ENCODE measurements at regions not wholly inside any gene's neighbourhood (a gene's known extent, or its start where the extent isn't known, plus 50 kb on each side); places are given as distances from the start of the nearest gene placed in this dataset.
"Not testable (repeated sequence)": the region's sequence is repeated elsewhere in the genome, so short reads cannot be mapped to it uniquely, and the experiment has no call there.

- Histone ChIP-seq H3K36me3 (ENCODE audit: insufficient read depth) (no peaks in the 10 kb centered on the region), H3K4me3 (ENCODE audit: low read depth, low read length) (no peak overlapping the region), H3K4me1 (ENCODE audit: insufficient read depth) (no peaks in the 10 kb centered on the region), H3K27ac (ENCODE audit: low read depth) (no peak overlapping the region)
- 74% methylated on average over 4 of the region's 4 CpGs for WGBS
- DNase-seq (ENCODE audit: extremely low spot score) = no peak
These were observed 378.9 kb downstream of the CAAP1 start for GRCh38 chr9:26513730-26514129.

DNA sequence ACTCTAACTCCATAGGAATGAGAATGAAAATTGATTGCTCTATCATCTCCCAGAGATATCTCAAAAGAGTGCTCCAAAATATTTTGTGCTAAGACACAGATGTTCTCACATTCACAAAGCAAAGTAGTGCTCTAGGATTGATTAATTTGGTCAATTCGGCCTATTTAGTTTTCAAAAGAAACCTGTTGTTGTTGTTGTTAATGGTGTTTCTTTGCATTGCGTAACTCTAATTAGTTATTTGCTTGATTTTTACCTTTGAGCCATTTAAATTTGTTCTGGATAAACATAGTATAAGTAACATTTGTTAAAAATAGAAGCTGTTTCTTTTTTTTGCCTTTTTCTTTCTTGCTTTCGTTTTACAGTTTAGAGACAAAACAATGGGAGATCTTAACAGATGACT lies 382.5 kb downstream of the CAAP1 start:
- no peak overlapping the region for H3K4me3 ChIP-seq (ENCODE audit: low read depth, low read length)
- no peaks in the 10 kb centered on the region for H3K36me3 ChIP-seq (ENCODE audit: insufficient read depth)
- no peak overlapping the region for H3K27ac ChIP-seq (ENCODE audit: low read depth)
- WGBS = 89% methylated on average over 3 of the region's 3 CpGs
- H3K4me1 ChIP-seq (ENCODE audit: insufficient read depth) = no peaks in the 10 kb centered on the region
- DNase-seq (ENCODE audit: extremely low spot score) = no peak

- 94% methylated on average over 3 of the region's 3 CpGs for WGBS
These were observed 383.7 kb downstream of the CAAP1 start for GRCh38 chr9:26508897-26509296.

GRCh38 chr9:26504057-26504456 lies 388.5 kb downstream of the CAAP1 start:
- Histone ChIP-seq H3K4me3 (ENCODE audit: low read depth, low read length) (no peak overlapping the region), H3K36me3 (ENCODE audit: insufficient read depth) (no peaks in the 10 kb centered on the region), H3K27ac (ENCODE audit: low read depth) (no peak overlapping the region), H3K4me1 (ENCODE audit: insufficient read depth) (no peaks in the 10 kb centered on the region)
- WGBS = 19% methylated on average over 2 of the region's 2 CpGs
- no peak for DNase-seq (ENCODE audit: extremely low spot score)

More at GRCh38 chr9:26508897-26509296, 383.7 kb downstream of the CAAP1 start:
- no peak for DNase-seq (ENCODE audit: extremely low spot score)
- H3K4me1 ChIP-seq (ENCODE audit: insufficient read depth) = no peaks in the 10 kb centered on the region
- no peaks in the 10 kb centered on the region for H3K36me3 ChIP-seq (ENCODE audit: insufficient read depth)
- no peak overlapping the region for H3K27ac ChIP-seq (ENCODE audit: low read depth)
- no peak overlapping the region for H3K4me3 ChIP-seq (ENCODE audit: low read depth, low read length)

- WGBS = 56% methylated on average over 3 of the region's 3 CpGs
- DNase-seq (ENCODE audit: extremely low spot score) = no peak
- no peak overlapping the region for H3K4me3 ChIP-seq (ENCODE audit: low read depth, low read length)
- no peak overlapping the region for H3K27ac ChIP-seq (ENCODE audit: low read depth)
- no peaks in the 10 kb centered on the region for H3K36me3 ChIP-seq (ENCODE audit: insufficient read depth)
- no peaks in the 10 kb centered on the region for H3K4me1 ChIP-seq (ENCODE audit: insufficient read depth)
These were observed 390.3 kb downstream of the CAAP1 start for GRCh38 chr9:26502311-26502710.

DNA sequence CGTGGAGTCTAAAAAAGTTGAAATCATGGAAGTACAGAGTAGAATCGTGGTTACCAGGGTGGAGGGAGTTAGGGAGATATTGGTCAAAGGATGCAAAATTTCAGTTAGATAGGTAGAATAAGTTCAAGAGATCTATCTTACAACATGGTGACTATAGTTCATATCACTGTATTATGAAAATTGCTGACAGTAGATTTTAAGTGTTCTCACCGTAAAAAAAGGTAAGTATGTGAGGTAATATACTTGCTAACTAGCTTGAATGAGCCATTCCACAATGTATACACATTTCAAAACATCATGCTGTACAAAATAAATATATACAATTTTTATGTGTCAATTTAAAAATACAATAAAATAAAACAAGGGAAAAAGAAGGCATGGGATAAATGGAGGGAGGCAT lies 392.1 kb downstream of the CAAP1 start:
- H3K27ac ChIP-seq (ENCODE audit: low read depth) = no peak overlapping the region
- H3K4me1 ChIP-seq (ENCODE audit: insufficient read depth) = no peaks in the 10 kb centered on the region
- DNase-seq (ENCODE audit: extremely low spot score) = no peak
- no peaks in the 10 kb centered on the region for H3K36me3 ChIP-seq (ENCODE audit: insufficient read depth)
- no peak overlapping the region for H3K4me3 ChIP-seq (ENCODE audit: low read depth, low read length)
- WGBS = 50% methylated on average over 3 of the region's 3 CpGs

DNA sequence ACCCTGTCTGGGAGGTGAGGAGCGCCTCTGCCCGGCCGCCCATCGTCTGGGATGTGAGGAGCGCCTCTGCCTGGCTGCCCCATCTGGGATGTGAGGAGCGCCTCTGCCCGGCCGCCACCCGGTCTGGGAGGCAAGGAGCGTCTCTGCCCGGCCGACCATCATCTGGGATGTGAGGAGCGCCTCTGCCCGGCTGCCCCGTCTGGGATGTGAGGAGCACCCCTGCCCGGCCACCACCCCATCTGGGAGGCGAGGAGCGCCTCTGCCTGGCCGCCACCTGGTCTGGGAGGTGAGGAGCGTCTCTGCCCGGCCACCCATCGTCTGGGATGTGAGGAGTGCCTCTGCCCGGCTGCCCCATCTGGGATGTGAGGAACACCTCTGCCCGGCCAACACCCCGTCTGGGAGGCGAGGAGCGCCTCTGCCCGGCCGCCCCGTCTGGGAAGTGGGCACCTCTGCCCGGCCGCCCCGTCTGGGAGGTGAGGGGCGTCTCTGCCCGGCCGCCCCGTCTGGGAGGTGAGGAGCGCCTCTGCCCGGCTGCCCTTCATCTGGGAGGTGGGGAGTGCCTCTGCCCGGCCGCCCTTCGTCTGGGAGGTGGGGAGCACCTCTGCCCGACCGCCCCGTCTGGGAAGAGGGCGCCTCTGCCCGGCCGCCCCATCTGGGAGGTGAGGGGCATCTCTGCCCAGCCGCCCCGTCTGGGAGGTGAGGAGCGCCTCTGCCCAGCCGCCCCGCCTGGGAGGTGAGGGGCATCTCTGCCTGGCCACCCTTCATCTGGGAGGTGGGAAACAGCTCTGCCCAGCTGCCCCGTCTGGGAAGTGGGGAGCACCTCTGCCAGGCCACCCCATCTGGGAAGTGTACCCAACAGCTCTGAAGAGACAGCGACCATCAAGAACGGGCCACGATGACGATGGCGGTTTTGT lies 399.7 kb downstream of the CAAP1 start:
- not testable (repeated sequence) for DNase-seq (ENCODE audit: extremely low spot score); H3K36me3 ChIP-seq (ENCODE audit: insufficient read depth); H3K4me3 ChIP-seq (ENCODE audit: low read depth, low read length); H3K27ac ChIP-seq (ENCODE audit: low read depth); H3K4me1 ChIP-seq (ENCODE audit: insufficient read depth)
- WGBS = 94% methylated on average over 59 of the region's 59 CpGs

GRCh38 chr9:26491922-26492607 lies 400.5 kb downstream of the CAAP1 start:
- not testable (repeated sequence) for H3K4me1 ChIP-seq (ENCODE audit: insufficient read depth); H3K27ac ChIP-seq (ENCODE audit: low read depth); H3K4me3 ChIP-seq (ENCODE audit: low read depth, low read length); DNase-seq (ENCODE audit: extremely low spot score); H3K36me3 ChIP-seq (ENCODE audit: insufficient read depth)
- 94% methylated on average over 35 of the region's 35 CpGs for WGBS

DNA sequence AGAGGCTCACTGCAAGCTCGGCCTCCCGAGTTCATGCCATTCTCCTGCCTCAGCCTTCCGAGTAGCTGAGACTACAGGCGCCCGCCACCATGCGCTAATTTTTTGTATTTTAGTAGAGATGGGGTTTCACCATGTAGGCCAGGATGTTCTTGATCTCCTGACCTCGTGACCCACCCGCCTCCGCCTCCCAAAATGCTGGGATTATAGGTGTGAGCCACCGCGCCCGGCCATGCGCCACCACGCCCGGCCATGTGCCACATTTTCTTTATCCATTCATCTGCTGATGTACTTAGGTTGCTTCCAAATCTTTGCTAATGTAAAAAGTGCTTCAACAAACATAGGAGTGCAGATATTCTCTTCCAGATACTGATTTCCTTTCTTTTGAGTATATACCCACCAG lies 408.6 kb downstream of the CAAP1 start:
- H3K36me3 ChIP-seq (ENCODE audit: insufficient read depth) = no peaks in the 10 kb centered on the region
- DNase-seq (ENCODE audit: extremely low spot score) = no peak
- H3K27ac ChIP-seq (ENCODE audit: low read depth) = no peak overlapping the region
- H3K4me1 ChIP-seq (ENCODE audit: insufficient read depth) = no peaks in the 10 kb centered on the region
- 92% methylated on average over 15 of the region's 15 CpGs for WGBS
- H3K4me3 ChIP-seq (ENCODE audit: low read depth, low read length) = no peak overlapping the region

DNA sequence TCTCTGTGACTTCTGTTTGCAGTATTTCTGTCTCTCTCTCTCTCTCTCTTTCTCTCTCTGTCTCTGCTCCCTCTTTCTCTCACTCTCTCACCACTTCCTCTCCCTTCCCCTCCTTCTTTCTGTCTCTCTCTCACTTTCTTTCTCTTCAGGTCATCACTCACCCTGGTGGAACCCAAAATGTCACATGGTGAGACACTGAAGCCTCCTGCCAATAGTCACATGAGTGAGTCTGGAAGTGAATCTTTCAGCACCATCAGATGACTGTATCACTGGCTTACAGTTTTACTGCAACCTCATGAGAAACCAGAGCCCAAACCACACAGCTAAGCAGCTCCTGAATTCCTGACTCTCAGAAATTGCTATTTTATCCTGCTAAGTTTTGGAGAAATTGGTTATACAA lies 414.6 kb downstream of the CAAP1 start:
- Histone ChIP-seq H3K36me3 (ENCODE audit: insufficient read depth) (no peaks in the 10 kb centered on the region), H3K4me1 (ENCODE audit: insufficient read depth) (no peaks in the 10 kb centered on the region), H3K27ac (ENCODE audit: low read depth) (no peak overlapping the region), H3K4me3 (ENCODE audit: low read depth, low read length) (no peak overlapping the region)
- DNase-seq (ENCODE audit: extremely low spot score) = no peak

DNA sequence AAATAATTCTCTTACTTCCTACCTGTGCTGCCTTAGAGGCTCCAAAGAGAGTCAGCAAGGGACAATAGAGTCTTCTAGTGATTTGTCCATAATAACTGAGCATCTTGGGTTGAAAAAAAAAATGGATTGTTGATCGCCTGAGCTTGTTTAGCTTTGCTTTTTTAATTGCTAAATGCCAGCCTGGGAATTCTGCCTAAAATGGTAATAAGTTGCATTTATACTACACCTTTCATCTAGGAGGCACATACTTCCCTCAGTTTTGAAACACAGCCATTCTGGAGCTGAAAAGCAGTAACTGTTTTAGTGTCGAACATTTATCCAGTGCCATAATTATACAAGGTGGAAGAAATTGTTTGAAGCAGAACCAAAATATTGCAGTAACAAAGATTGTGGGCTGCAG lies 421.3 kb downstream of the CAAP1 start:
- no peaks in the 10 kb centered on the region for H3K36me3 ChIP-seq (ENCODE audit: insufficient read depth)
- no peak overlapping the region for H3K27ac ChIP-seq (ENCODE audit: low read depth)
- DNase-seq (ENCODE audit: extremely low spot score) = no peak
- WGBS = 78% methylated on average over 2 of the region's 2 CpGs
- no peaks in the 10 kb centered on the region for H3K4me1 ChIP-seq (ENCODE audit: insufficient read depth)
- no peak overlapping the region for H3K4me3 ChIP-seq (ENCODE audit: low read depth, low read length)

- Histone ChIP-seq H3K4me3 (ENCODE audit: low read depth, low read length) (no peak overlapping the region), H3K36me3 (ENCODE audit: insufficient read depth) (no peaks in the 10 kb centered on the region), H3K27ac (ENCODE audit: low read depth) (no peak overlapping the region), H3K4me1 (ENCODE audit: insufficient read depth) (no peaks in the 10 kb centered on the region)
- no peak for DNase-seq (ENCODE audit: extremely low spot score)
- 62% methylated on average over 2 of the region's 2 CpGs for WGBS
These were observed 422.3 kb downstream of the CAAP1 start for GRCh38 chr9:26470284-26470683.

DNA sequence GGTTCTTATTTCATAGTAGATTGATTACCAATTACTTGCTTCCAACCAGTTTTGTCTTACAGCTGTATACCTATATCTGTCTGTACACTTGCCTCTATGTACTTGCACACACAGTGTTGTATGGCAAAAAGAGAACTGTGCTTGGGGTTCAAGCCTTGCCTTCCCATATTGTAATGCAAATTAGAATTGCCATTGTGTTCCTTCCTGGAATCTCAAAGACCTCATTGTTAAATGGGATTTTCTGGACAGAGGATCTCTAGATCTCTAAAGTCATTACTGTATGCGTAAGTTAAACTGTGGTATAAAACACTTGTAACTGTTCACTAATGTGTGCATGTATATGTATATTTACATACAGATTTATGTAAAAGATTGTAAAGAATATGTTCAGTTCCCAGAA lies 428.8 kb downstream of the CAAP1 start:
- no peak overlapping the region for H3K27ac ChIP-seq (ENCODE audit: low read depth)
- no peak overlapping the region for H3K4me3 ChIP-seq (ENCODE audit: low read depth, low read length)
- DNase-seq (ENCODE audit: extremely low spot score) = no peak
- H3K36me3 ChIP-seq (ENCODE audit: insufficient read depth) = no peaks in the 10 kb centered on the region
- 92% methylated on average over 1 of the region's 1 CpG for WGBS
- H3K4me1 ChIP-seq (ENCODE audit: insufficient read depth) = no peaks in the 10 kb centered on the region

- WGBS = 82% methylated on average over 1 of the region's 1 CpG
- Histone ChIP-seq H3K36me3 (ENCODE audit: insufficient read depth) (no peaks in the 10 kb centered on the region), H3K4me1 (ENCODE audit: insufficient read depth) (no peaks in the 10 kb centered on the region), H3K4me3 (ENCODE audit: low read depth, low read length) (no peak overlapping the region), H3K27ac (ENCODE audit: low read depth) (no peak overlapping the region)
- DNase-seq (ENCODE audit: extremely low spot score) = no peak
These were observed 429.9 kb downstream of the CAAP1 start for GRCh38 chr9:26462751-26463150.
